Pancreas (tissue), 10 donors: ENCODE measurements at regions not wholly inside any gene's neighbourhood (a gene's known extent, or its start where the extent isn't known, plus 50 kb on each side); places are given as distances from the start of the nearest gene placed in this dataset.

ENCODE experiments used
- ATAC-seq, 4 donors: fragments of 200-7000 bp; cut with Tn5 transposase; one replicate each; pipeline versions ENCODE4 v1.8.0 to v1.9.1; 2020; ENCODE audit warnings: mild to moderate bottlenecking in 4 of 4, moderate library complexity in 4 of 4
- DNase-seq, 6 donors: peaks; one replicate each; pipeline ENCODE4 v3.0.0-alpha.2; 2020
- FAIRE-seq: peaks from 2 replicates; lab custom pipeline; 2012; peaks lifted over from hg19 to GRCh38; lab: Jason Lieb, UNC
- H3K27ac ChIP-seq, 4 donors: fragments of 200-600 bp; sonication (generic); 1 replicate in 3 of 4; 2 replicates in 1 of 4; pipeline versions ENCODE4 v1.5.0 to v1.8.0; 2020
- H3K27me3 ChIP-seq, 4 donors: fragments of 200-600 bp; one replicate each; pipeline ENCODE4 v1.8.0; 2021
- H3K36me3 ChIP-seq, 3 donors: fragments of 200-600 bp; sonication (generic) in 1 of 3; one replicate each; pipeline versions ENCODE4 v1.5.0 to v1.8.0; 2020 to 2021
- H3K4me1 ChIP-seq, 3 donors: fragments of 200-600 bp; one replicate each; pipeline ENCODE4 v1.8.0; 2021
- H3K4me3 ChIP-seq, 4 donors: fragments of 200-600 bp; sonication (generic) in 2 of 4; one replicate each; pipeline versions ENCODE4 v1.5.0 to v1.8.0; 2020 to 2021
- H3K9me3 ChIP-seq, 4 donors: fragments of 200-600 bp; one replicate each; pipeline ENCODE4 v1.8.0; 2021
- CTCF ChIP-seq, 4 donors: fragments of 200-600 bp; sonication (generic) in 3 of 4; IDR thresholded peaks; one replicate each; pipeline versions ENCODE4 v1.5.0 to v1.8.0; 2021; ENCODE audit warnings: antibody characterized with exemption in 4 of 4
- WGBS, 2 donors: extraction: QIAGEN DNeasy Blood & Tissue Kit; methylation state at CpG; one replicate each; pipeline ENCODE4 v1.1.7; 2013; 5-methylcytosine and 5-hydroxymethylcytosine counted together
- intact Hi-C, 3 donors: fragments of 100-400 bp; cut with DNase I; formaldehyde crosslinking; loops; one replicate each; pipeline versions ENCODE4 v1.11.1 to v1.14.2; 2022
- donor health status: healthy with polysubstance abuse.
- donor health status: DM: no; HTN: no; CAD: no; lungs with moderate emphysema.
- donor health status: DM: no; HTN: no; CAD: no.
- donor health status: control.
- donor health status: control.
- donor health status: Bipolar disorder and iron deficiency.
- donor health status: DM: yes; HTN: yes; CAD: no.
- donor health status: DM: no; HTN: no; CAD: no.
- donor health status: DM: no; HTN: no; CAD: no.
- donor health status: DM: yes; HTN: yes; CAD: no.

- no peak overlapping the region for H3K27ac ChIP-seq
- H3K4me1 ChIP-seq = no peaks in the 10 kb centered on the region
- H3K27me3 ChIP-seq = peaks cover 0 to 8% (median 0%) of the 10 kb centered on the region in 4 donors
- WGBS, 2 donors = 39 to 43% methylated on average over 9 of the region's 9 CpGs
- no peak for TF ChIP-seq CTCF (IDR thresholded peaks at IDR 0.05)
- DNase-seq (no peak), ATAC-seq (peak in 1 of 4 donors; percentile 44), FAIRE-seq (no peak)
- no peak overlapping the region for H3K4me3 ChIP-seq
- no peaks in the 10 kb centered on the region for H3K9me3 ChIP-seq
- no peaks in the 10 kb centered on the region for H3K36me3 ChIP-seq
- intact Hi-C loops = no loop called here
Observed at GRCh38 chr5:147055850-147056566, 177.5 kb upstream of the PPP2R2B start.

- Histone ChIP-seq H3K27me3 (peaks cover 0 to 6% (median 0%) of the 10 kb centered on the region in 4 donors), H3K27ac (no peak overlapping the region), H3K9me3 (no peaks in the 10 kb centered on the region), H3K36me3 (no peaks in the 10 kb centered on the region), H3K4me1 (no peaks in the 10 kb centered on the region), H3K4me3 (no peak overlapping the region)
- no peak for TF ChIP-seq CTCF (IDR thresholded peaks at IDR 0.05)
- ATAC-seq (no peak), DNase-seq (no peak), FAIRE-seq (no peak)
- intact Hi-C loops = no loop called here
- WGBS, 2 donors = 57 to 68% methylated on average over 1 of the region's 1 CpG
Observed at GRCh38 chr5:147057051-147057450, 177.8 kb upstream of the STK32A start.

GRCh38 chr5:147061431-147061830 lies 173.4 kb upstream of the STK32A start:
- Histone ChIP-seq H3K36me3 (no peaks in the 10 kb centered on the region), H3K27me3 (no peaks in the 10 kb centered on the region), H3K4me1 (no peaks in the 10 kb centered on the region), H3K27ac (no peak overlapping the region), H3K4me3 (no peak overlapping the region), H3K9me3 (no peaks in the 10 kb centered on the region)
- no peak for DNase-seq
- no peak for ATAC-seq
- intact Hi-C loops = no loop called here
- 66 to 67% methylated on average over 4 of the region's 4 CpGs for WGBS, 2 donors
- no peak for FAIRE-seq
- no peak for TF ChIP-seq CTCF (IDR thresholded peaks at IDR 0.05)

GRCh38 chr5:147062427-147062826 lies 172.4 kb upstream of the STK32A start:
- Histone ChIP-seq H3K36me3 (no peaks in the 10 kb centered on the region), H3K9me3 (no peaks in the 10 kb centered on the region), H3K27ac (no peak overlapping the region), H3K4me1 (no peaks in the 10 kb centered on the region), H3K4me3 (no peak overlapping the region), H3K27me3 (no peaks in the 10 kb centered on the region)
- DNase-seq (no peak), ATAC-seq (no peak), FAIRE-seq (no peak)
- intact Hi-C loops = no loop called here
- WGBS, 2 donors = 69 to 74% methylated on average over 4 of the region's 4 CpGs
- TF ChIP-seq CTCF (IDR thresholded peaks at IDR 0.05) = no peak

- no peak for DNase-seq
- Histone ChIP-seq H3K27ac (no peak overlapping the region), H3K27me3 (no peaks in the 10 kb centered on the region), H3K36me3 (no peaks in the 10 kb centered on the region), H3K4me1 (no peaks in the 10 kb centered on the region), H3K9me3 (no peaks in the 10 kb centered on the region), H3K4me3 (no peak overlapping the region)
- FAIRE-seq = no peak
- ATAC-seq = no peak
- TF ChIP-seq CTCF (IDR thresholded peaks at IDR 0.05) = no peak
- 88 to 94% methylated on average over 2 of the region's 2 CpGs for WGBS, 2 donors
- intact Hi-C loops = no loop called here
Observed at GRCh38 chr5:147063943-147064342, 170.9 kb upstream of the STK32A start.
